ENCODE measurements at regions not wholly inside any gene's neighbourhood (a gene's known extent, or its start where the extent isn't known, plus 50 kb on each side); places are given as distances from the start of the nearest gene placed in this dataset.

DNA sequence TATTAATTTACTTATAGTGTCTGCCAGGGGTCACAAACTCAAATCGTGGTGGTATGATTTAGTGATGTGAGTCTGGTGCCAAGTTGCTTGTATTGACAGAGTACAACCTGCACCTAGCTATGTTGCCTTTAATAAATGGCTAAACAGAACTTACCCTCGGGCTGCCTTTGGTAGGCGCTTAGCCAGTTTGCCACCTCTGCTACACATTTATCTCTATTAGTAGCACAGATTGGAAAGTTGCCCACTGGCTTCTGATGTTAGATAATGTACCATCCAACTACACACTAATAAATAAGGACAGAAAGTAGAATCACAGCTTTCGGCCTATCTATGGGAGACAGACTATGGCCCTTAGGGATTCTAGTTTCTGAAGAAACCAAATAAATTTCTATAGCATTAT lies 368.4 kb downstream of the MAN2A1 start:
- Histone ChIP-seq H3K4me1 (peaks cover 42% of the 10 kb centered on the region), H3K9ac (no peak overlapping the region), H4K20me1 (no peaks in the 10 kb centered on the region), H3K36me3 (no peaks in the 10 kb centered on the region), H3K9me3 (no peaks in the 10 kb centered on the region; the same call in 1 of the 2 replicates), H3K27me3 (no peaks in the 10 kb centered on the region), H3K27ac (no peak overlapping the region), H3K4me2 (no peak overlapping the region), H3K4me3 (no peak overlapping the region)
- TF ChIP-seq Cebpa-rat (IDR thresholded peaks at IDR 0.05) = no peak

DNA sequence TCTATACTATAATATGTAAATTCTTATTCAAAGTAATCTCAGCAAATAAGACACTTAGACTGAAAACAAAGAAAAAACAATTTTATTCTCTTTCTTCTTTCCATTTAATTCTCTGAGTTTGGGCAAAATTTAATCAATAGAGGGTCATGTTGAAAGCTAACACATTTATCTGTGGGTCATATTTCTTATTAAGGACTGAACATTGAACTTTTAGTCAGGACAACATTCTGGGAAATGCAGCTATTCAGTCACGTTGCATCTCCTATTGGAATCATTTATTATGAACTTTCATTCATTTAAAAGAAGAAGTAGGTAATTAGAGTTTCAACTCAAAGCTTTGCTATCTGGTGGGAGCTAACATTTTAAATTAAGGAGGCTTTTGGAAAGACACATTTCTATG lies 372.5 kb downstream of the MAN2A1 start:
- Histone ChIP-seq H3K4me3 (no peak overlapping the region), H3K9me3 (no peaks in the 10 kb centered on the region; the same call in 1 of the 2 replicates), H3K4me2 (no peak overlapping the region), H3K36me3 (no peaks in the 10 kb centered on the region), H3K9ac (no peak overlapping the region), H3K4me1 (peaks cover 21% of the 10 kb centered on the region), H4K20me1 (no peaks in the 10 kb centered on the region), H3K27me3 (no peaks in the 10 kb centered on the region), H3K27ac (no peak overlapping the region)
- no peak for TF ChIP-seq Cebpa-rat (IDR thresholded peaks at IDR 0.05)

DNA sequence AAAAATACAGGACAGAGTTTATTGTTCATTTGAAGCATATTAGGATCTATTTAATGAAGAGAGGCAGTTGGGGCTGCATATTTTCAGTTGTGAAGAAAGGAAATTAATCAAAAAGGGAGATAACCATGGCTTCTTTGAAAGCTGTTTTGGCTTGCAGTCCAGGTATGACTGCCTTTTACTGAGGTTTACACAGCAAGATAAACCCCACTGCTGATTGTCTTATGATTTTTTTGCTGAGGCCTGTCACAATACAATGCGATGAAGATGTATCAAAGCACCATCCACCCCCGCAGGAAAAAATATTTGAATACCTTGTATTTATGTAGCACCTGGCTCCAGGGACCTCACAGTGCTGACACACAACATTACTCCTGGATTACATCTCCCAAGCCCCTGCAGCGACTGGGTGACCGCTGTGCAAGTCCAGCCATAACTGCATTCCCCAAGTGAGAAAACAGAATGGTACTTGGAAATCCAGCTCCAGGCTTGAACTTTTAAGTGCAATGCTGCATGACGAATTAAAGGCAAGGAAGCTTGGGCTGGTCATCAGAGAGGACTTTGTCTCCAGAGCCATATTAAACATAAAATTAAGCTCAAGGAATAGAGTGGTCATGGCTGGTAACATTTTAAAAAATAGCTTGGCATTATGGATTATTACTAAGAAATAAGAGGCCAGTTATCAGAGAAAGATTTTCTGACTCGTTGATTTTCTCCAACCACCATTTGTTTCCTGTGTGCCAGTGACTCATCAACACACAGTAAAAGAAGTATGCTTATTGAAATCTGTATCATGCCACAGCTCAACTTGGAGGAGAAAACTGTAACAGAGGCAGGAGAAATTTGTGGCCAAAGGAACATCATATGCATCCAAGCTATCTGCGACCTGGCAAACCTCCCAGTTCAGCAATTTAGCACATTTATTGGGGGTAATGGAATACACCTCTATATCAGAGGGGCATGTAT lies 374.2 kb downstream of the MAN2A1 start:
- Histone ChIP-seq H3K4me1 (peaks cover 20% of the 10 kb centered on the region), H3K4me2 (peak overlapping the region; percentile 55), H4K20me1 (no peaks in the 10 kb centered on the region), H3K27ac (no peak overlapping the region), H3K27me3 (no peaks in the 10 kb centered on the region), H3K9me3 (peaks cover 13% of the 10 kb centered on the region), H3K4me3 (no peak overlapping the region), H3K9ac (no peak overlapping the region), H3K36me3 (no peaks in the 10 kb centered on the region)
- TF ChIP-seq Cebpa-rat (IDR thresholded peaks at IDR 0.05) = no peak

DNA sequence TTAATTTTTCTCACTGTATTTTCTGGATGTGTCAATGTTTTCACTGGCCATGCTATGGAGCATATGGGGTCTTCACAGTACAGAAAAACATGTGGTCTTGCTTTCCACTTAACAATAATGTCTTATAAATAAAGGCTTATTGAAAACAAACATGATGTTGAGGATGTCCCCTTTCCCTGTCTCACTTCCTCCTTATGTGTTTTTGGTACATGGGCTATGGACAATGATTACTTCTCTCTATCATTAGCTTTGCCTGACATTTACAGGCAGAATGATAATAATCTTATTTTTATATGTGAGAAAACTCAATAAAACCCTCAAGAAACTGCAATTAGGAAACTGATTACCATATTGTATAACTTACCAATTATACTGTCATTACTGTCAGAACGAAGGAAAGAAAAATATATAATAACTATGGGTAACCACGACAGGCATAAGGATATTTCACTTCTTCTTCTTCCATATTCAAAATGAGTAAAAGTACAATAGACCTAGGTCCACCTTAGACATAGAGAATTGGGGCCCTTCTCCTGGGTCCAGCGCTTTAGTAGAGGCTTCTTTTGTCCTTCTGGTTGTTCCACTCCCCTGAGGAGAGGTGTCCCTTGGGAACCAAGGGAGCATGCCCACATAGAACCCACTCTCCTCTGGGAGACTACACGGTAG lies 375.0 kb downstream of the MAN2A1 start:
- Histone ChIP-seq H3K4me2 (peak overlapping the region; percentile 55), H4K20me1 (no peaks in the 10 kb centered on the region), H3K27ac (0 out of 2 replicates have a peak overlapping the region, but pooled peaks have one; percentile 8), H3K9me3 (peaks cover 20% of the 10 kb centered on the region), H3K27me3 (no peaks in the 10 kb centered on the region), H3K9ac (no peak overlapping the region), H3K4me3 (no peak overlapping the region), H3K4me1 (peaks cover 20% of the 10 kb centered on the region), H3K36me3 (no peaks in the 10 kb centered on the region)
- no peak for TF ChIP-seq Cebpa-rat (IDR thresholded peaks at IDR 0.05)

DNA sequence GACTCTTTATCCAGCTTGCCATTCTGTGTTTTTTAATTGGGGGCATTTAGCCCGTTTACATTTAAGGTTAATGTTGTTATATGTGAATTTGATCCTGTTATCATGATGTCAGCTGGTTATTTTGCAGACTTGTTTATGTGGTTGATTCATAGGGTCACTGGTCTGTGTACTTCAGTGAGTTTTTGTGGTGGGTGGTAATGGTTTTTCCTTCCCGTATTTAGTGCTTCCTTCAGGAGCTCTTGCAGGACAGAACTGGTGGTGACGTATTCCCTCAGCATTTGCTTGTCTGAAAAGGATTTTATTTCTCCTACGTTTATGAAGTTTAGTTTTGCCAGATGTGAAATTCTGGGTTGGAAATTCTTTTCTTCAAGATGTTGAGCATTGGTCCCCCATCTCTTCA lies 381.1 kb downstream of the MAN2A1 start:
- no peak overlapping the region for H3K4me3 ChIP-seq
- H3K27ac ChIP-seq = no peak overlapping the region
- H3K4me2 ChIP-seq = no peak overlapping the region
- no peaks in the 10 kb centered on the region for H3K27me3 ChIP-seq
- H4K20me1 ChIP-seq = no peaks in the 10 kb centered on the region
- TF ChIP-seq Cebpa-rat (IDR thresholded peaks at IDR 0.05) = no peak
- peaks cover 70% of the 10 kb centered on the region for H3K9me3 ChIP-seq
- no peak overlapping the region for H3K9ac ChIP-seq
- H3K36me3 ChIP-seq = peaks cover 4% of the 10 kb centered on the region; the same call in 1 of the 2 replicates
- H3K4me1 ChIP-seq = peaks cover 27% of the 10 kb centered on the region

DNA sequence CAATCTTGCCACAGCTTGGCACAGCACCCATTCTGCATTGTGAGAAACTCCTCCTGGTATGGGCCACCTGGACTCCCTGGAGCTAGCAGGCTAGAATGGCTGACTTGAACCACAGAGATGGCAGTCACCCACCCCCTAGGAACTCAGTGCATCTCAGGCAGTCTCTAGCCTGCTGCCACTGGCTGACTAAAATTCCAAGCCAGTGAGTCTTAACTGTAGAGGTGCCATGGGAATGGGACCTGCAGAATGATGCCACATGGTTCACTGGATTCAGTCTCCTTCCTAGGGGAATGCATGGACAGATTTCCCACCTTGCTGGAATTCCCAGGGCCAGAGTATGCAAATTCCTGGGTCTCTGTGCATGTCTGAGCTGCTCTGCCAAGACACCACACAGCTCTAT lies 382.9 kb downstream of the MAN2A1 start:
- peaks cover 83% of the 10 kb centered on the region for H3K9me3 ChIP-seq

DNA sequence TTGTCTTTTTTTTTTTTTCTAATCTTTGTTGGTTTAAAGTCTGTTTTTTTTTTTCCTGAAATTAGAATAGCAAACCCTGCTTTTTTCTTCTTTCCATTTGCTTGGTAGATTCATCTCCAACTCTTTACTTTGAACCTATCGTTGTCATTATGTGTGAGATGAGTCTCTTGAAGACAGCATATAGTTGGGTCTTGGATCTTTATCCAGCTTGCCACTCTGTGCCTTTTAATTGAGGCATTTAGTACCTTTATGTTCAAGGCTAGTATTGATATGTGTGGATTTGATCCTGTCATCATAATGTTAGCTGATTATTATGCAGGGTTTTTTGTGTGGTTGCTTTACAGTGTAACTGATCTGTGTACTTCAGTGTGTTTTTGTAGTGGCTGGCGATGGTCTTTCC lies 383.8 kb downstream of the MAN2A1 start:
- no peaks in the 10 kb centered on the region for H4K20me1 ChIP-seq
- H3K4me3 ChIP-seq = no peak overlapping the region; the same call in 1 of the 2 replicates
- H3K36me3 ChIP-seq = peaks cover 4% of the 10 kb centered on the region; the same call in 1 of the 2 replicates
- H3K27ac ChIP-seq = no peak overlapping the region
- no peaks in the 10 kb centered on the region for H3K27me3 ChIP-seq
- no peak for TF ChIP-seq Cebpa-rat (IDR thresholded peaks at IDR 0.05)
- H3K4me2 ChIP-seq = no peak overlapping the region
- peaks cover 75% of the 10 kb centered on the region for H3K9me3 ChIP-seq
- H3K4me1 ChIP-seq = peaks cover 43% of the 10 kb centered on the region
- H3K9ac ChIP-seq = no peak overlapping the region

More for the DNA sequence above, 382.9 kb downstream of the MAN2A1 start:
- no peaks in the 10 kb centered on the region for H3K27me3 ChIP-seq
- 0 out of 2 replicates have a peak overlapping the region, but pooled peaks have one; percentile 18 for H3K27ac ChIP-seq
- H3K36me3 ChIP-seq = peaks cover 4% of the 10 kb centered on the region; the same call in 1 of the 2 replicates
- H3K4me2 ChIP-seq = peak overlapping the region; percentile 60
- no peak overlapping the region for H3K9ac ChIP-seq
- H3K4me1 ChIP-seq = peaks cover 43% of the 10 kb centered on the region
- TF ChIP-seq Cebpa-rat (IDR thresholded peaks at IDR 0.05) = no peak
- no peaks in the 10 kb centered on the region for H4K20me1 ChIP-seq
- H3K4me3 ChIP-seq = peak overlapping the region; percentile 34; the same call in 1 of the 2 replicates

DNA sequence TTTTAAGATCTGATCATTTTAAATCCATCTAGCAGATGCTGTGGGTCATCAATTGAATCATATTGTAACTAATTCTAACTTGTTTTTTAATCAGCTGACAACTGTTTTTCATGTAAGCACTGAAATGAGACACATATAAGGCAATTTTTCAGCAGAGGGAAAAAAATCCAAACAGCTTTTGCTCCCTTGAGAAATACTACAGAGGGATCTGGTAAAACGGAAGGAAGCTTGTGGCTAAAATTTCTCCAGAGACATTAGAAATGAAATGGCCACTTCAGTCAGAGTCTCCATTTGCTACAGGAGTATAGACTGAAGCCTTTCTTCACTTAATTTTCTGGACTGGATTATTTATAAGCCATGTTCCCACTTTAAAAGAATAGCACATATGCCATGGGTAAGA lies 385.9 kb downstream of the MAN2A1 start:
- Histone ChIP-seq H4K20me1 (no peaks in the 10 kb centered on the region), H3K9me3 (peaks cover 54% of the 10 kb centered on the region), H3K9ac (peak overlapping the region; percentile 49), H3K4me1 (peaks cover 43% of the 10 kb centered on the region), H3K4me2 (peak overlapping the region; percentile 76), H3K36me3 (peaks cover 4% of the 10 kb centered on the region; the same call in 1 of the 2 replicates), H3K4me3 (peak overlapping the region; percentile 12; the same call in 1 of the 2 replicates), H3K27ac (peak overlapping the region; percentile 80), H3K27me3 (no peaks in the 10 kb centered on the region)
- no peak for TF ChIP-seq Cebpa-rat (IDR thresholded peaks at IDR 0.05)

DNA sequence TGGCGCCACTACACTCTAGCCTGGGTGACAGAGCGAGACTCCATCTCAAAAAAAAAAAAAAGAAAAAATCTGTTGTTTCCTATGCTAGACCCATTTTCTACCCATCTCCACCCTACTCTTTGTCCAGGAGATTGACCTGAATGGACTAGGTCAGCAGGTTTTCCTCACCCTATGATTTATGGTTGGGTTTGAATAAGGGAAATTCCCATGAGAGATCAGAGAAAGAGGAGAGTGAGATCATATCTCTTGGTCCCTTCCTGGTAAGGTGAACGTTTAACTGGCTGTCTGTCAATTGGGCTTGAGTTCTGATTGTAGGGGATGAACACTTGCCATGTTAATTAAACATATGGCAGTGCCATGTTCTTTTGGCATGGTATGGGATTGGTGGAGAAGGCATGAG lies 387.4 kb downstream of the MAN2A1 start:
- no peak for TF ChIP-seq Cebpa-rat (IDR thresholded peaks at IDR 0.05)
- H3K9me3 ChIP-seq = peaks cover 39% of the 10 kb centered on the region
- H3K4me2 ChIP-seq = 0 out of 2 replicates have a peak overlapping the region, but pooled peaks have one; percentile 12

More for the DNA sequence above, 387.4 kb downstream of the MAN2A1 start:
- H3K27me3 ChIP-seq = no peaks in the 10 kb centered on the region
- no peak overlapping the region for H3K9ac ChIP-seq
- peaks cover 4% of the 10 kb centered on the region; the same call in 1 of the 2 replicates for H3K36me3 ChIP-seq
- H3K4me1 ChIP-seq = peaks cover 39% of the 10 kb centered on the region
- H3K4me3 ChIP-seq = no peak overlapping the region
- no peaks in the 10 kb centered on the region for H4K20me1 ChIP-seq
- H3K27ac ChIP-seq = no peak overlapping the region
